ENCODE measurements at regions not wholly inside any gene's neighbourhood (a gene's known extent, or its start where the extent isn't known, plus 50 kb on each side); places are given as distances from the start of the nearest gene placed in this dataset.
"Not testable (repeated sequence)": the region's sequence is repeated elsewhere in the genome, so short reads cannot be mapped to it uniquely, and the experiment has no call there.

GRCh38 chr13:80873589-80873988, 532.7 kb upstream of the SPRY2 start:
- H3K36me3 Mint-ChIP-seq (ENCODE audit: low read depth): no peaks in the 10 kb centered on the region

DNA sequence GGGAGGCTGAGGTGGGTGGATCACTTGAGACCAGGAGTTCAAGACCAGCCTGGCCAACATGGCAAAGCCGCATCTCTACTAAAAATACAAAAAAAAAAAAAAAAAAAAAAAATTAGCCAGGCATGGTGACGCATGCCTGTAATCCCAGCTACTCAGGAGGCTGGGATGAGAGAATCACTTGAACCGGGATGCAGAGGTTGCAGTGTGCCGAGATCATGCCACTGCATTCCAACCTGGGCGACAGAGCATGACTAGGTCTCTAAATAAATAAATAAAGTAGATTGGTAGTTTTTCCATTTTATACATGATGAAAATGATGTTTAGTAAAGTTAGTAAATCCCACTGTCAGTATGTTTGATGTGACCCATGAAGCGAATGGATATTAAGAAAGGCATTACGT, 531.0 kb upstream of the SPRY2 start:
- H3K4me1 Mint-ChIP-seq; H3K4me2 ChIP-seq; H4K20me1 ChIP-seq (replicated peaks; ENCODE audit: insufficient read depth); H3K9me3 Mint-ChIP-seq; ATAC-seq; H3K79me2 ChIP-seq (replicated peaks; ENCODE audit: insufficient read depth); H3K4me3 ChIP-seq; H3K27ac ChIP-seq (ENCODE audit: low read depth); H3K9me2 ChIP-seq (ENCODE audit: insufficient read depth); H3K4me1 ChIP-seq (ENCODE audit: insufficient read depth); H3K27me3 ChIP-seq (ENCODE audit: insufficient read depth); DNase-seq (ENCODE audit: low spot score); H3K27me3 Mint-ChIP-seq (ENCODE audit: insufficient read depth, low read depth, poor library complexity); H3K27ac Mint-ChIP-seq; H2AFZ ChIP-seq; H3K4me3 Mint-ChIP-seq; H3K36me3 ChIP-seq (ENCODE audit: insufficient read depth); H3K36me3 Mint-ChIP-seq (ENCODE audit: low read depth); H3F3A ChIP-seq (replicated peaks; ENCODE audit: low read depth): not testable (repeated sequence)

More at GRCh38 chr13:80873589-80873988, 532.7 kb upstream of the SPRY2 start:
- H3K79me2 ChIP-seq (replicated peaks; ENCODE audit: insufficient read depth): no peaks in the 10 kb centered on the region
- no peak for DNase-seq (ENCODE audit: low spot score)
- no peak for ATAC-seq
- peaks cover 15% of the 10 kb centered on the region; the same call in 1 of the 2 replicates for H3K4me1 ChIP-seq (ENCODE audit: insufficient read depth)
- no peaks in the 10 kb centered on the region for H4K20me1 ChIP-seq (replicated peaks; ENCODE audit: insufficient read depth)
- Mint-ChIP-seq H3K27me3 (ENCODE audit: insufficient read depth, low read depth, poor library complexity) (no peaks in the 10 kb centered on the region), H3K4me3 (no peak overlapping the region), H3K9me3 (no peaks in the 10 kb centered on the region), H3K27ac (no peak overlapping the region), H3K4me1 (peaks cover 11% of the 10 kb centered on the region)
- no peaks in the 10 kb centered on the region for H3K9me2 ChIP-seq (ENCODE audit: insufficient read depth)
- H3K36me3 ChIP-seq (ENCODE audit: insufficient read depth): no peaks in the 10 kb centered on the region
- TF ChIP-seq EZH2 (IDR thresholded peaks at IDR 0.05; ENCODE audit: low read depth, unreplicated experiment): no peak
- TF ChIP-seq ZNF331 (CRISPR knock-in tag; IDR thresholded peaks at IDR 0.05; ENCODE audit: low read depth): no peak
- TF ChIP-seq, protein P1, sequence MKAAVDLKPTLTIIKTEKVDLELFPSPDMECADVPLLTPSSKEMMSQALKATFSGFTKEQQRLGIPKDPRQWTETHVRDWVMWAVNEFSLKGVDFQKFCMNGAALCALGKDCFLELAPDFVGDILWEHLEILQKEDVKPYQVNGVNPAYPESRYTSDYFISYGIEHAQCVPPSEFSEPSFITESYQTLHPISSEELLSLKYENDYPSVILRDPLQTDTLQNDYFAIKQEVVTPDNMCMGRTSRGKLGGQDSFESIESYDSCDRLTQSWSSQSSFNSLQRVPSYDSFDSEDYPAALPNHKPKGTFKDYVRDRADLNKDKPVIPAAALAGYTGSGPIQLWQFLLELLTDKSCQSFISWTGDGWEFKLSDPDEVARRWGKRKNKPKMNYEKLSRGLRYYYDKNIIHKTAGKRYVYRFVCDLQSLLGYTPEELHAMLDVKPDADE (IDR thresholded peaks at IDR 0.05): no peak
- TF ChIP-seq STAT1 (IDR thresholded peaks at IDR 0.05; ENCODE audit: unreplicated experiment): no peak
- no peak for TF ChIP-seq REST (IDR thresholded peaks at IDR 0.05; ENCODE audit: unreplicated experiment)
- H3K4me2 ChIP-seq: no peak overlapping the region
- H2AFZ ChIP-seq: no peak overlapping the region
- H3K27me3 ChIP-seq (ENCODE audit: insufficient read depth): no peaks in the 10 kb centered on the region
- no peak overlapping the region for H3K27ac ChIP-seq (ENCODE audit: low read depth)
- H3F3A ChIP-seq (replicated peaks; ENCODE audit: low read depth): no peaks in the 10 kb centered on the region
- H3K4me3 ChIP-seq: no peak overlapping the region

- H3K4me2 ChIP-seq: no peak overlapping the region
- peaks cover 4% of the 10 kb centered on the region; the same call in 2 of the 3 replicates for H3K4me1 Mint-ChIP-seq
- ATAC-seq: no peak
- no peaks in the 10 kb centered on the region for H3K36me3 Mint-ChIP-seq (ENCODE audit: low read depth)
- no peaks in the 10 kb centered on the region for H4K20me1 ChIP-seq (replicated peaks; ENCODE audit: insufficient read depth)
- no peaks in the 10 kb centered on the region for H3K36me3 ChIP-seq (ENCODE audit: insufficient read depth)
- peaks cover 7% of the 10 kb centered on the region; the same call in 1 of the 2 replicates for H3K4me1 ChIP-seq (ENCODE audit: insufficient read depth)
- no peak overlapping the region for H3K27ac Mint-ChIP-seq
- H3K27me3 Mint-ChIP-seq (ENCODE audit: insufficient read depth, low read depth, poor library complexity): no peaks in the 10 kb centered on the region
- TF ChIP-seq POLR2AphosphoS5 (IDR thresholded peaks at IDR 0.05; ENCODE audit: low read depth) (no peak), CREB1 (CRISPR knock-in tag; IDR thresholded peaks at IDR 0.05; ENCODE audit: low read depth) (no peak), REST (IDR thresholded peaks at IDR 0.05; ENCODE audit: unreplicated experiment) (no peak), STAT1 (IDR thresholded peaks at IDR 0.05; ENCODE audit: unreplicated experiment) (no peak)
- no peak for DNase-seq (ENCODE audit: low spot score)
- H3K27me3 ChIP-seq (ENCODE audit: insufficient read depth): no peaks in the 10 kb centered on the region
- no peaks in the 10 kb centered on the region for H3K79me2 ChIP-seq (replicated peaks; ENCODE audit: insufficient read depth)
- H2AFZ ChIP-seq: no peak overlapping the region
- H3K9me3 Mint-ChIP-seq: no peaks in the 10 kb centered on the region
- no peaks in the 10 kb centered on the region for H3F3A ChIP-seq (replicated peaks; ENCODE audit: low read depth)
- no peak overlapping the region for H3K27ac ChIP-seq (ENCODE audit: low read depth)
- no peak overlapping the region for H3K4me3 ChIP-seq
- no peak overlapping the region for H3K4me3 Mint-ChIP-seq
- no peaks in the 10 kb centered on the region for H3K9me2 ChIP-seq (ENCODE audit: insufficient read depth)
These were observed 530.6 kb upstream of the SPRY2 start for GRCh38 chr13:80871481-80871880.
